SK-N-SH treated with all-trans-retinoic acid at 6 μM for 48 hours (cell line): ENCODE measurements at regions not wholly inside any gene's neighbourhood (a gene's known extent, or its start where the extent isn't known, plus 50 kb on each side); places are given as distances from the start of the nearest gene placed in this dataset.

ENCODE experiments used
- ATAC-seq: fragments of 200-7000 bp; cut with Tn5 transposase; 3 replicates; pipeline ENCODE4 v1.9.1; 2020; ENCODE audit warnings: mild to moderate bottlenecking, moderate library complexity
- CREB5 ChIP-seq: fragments of 250-450 bp; sonication (Bioruptor Pico); IDR thresholded peaks from 2 replicates; pipeline ENCODE4 v1.5.1; 2020; ENCODE audit warnings: low read depth, mild to moderate bottlenecking, moderate library complexity
- CSDC2 ChIP-seq: fragments of 250-450 bp; sonication (Bioruptor Pico); IDR thresholded peaks from 2 replicates; pipeline ENCODE4 v1.5.0; 2020; ENCODE audit warnings: mild to moderate bottlenecking, moderate library complexity
- ESRRG ChIP-seq: fragments of 250-450 bp; sonication (Bioruptor Pico); IDR thresholded peaks from 2 replicates; pipeline ENCODE4 v1.6.1; 2021; ENCODE audit warnings: mild to moderate bottlenecking
- GLIS3 ChIP-seq: fragments of 250-450 bp; sonication (Bioruptor Pico); IDR thresholded peaks from 2 replicates; pipeline ENCODE4 v1.5.0; 2020; ENCODE audit warnings: mild to moderate bottlenecking, moderate library complexity
- ISL1 ChIP-seq: fragments of 250-450 bp; sonication (Bioruptor Pico); IDR thresholded peaks from 2 replicates; pipeline ENCODE4 v2.1.2; 2022; ENCODE audit warnings: mild to moderate bottlenecking, moderate library complexity
- PPARA ChIP-seq: fragments of 250-450 bp; sonication (Bioruptor Pico); IDR thresholded peaks from 2 replicates; pipeline ENCODE4 v1.5.0; 2020; ENCODE audit warnings: mild to moderate bottlenecking, borderline replicate concordance
- RARB ChIP-seq: fragments of 250-450 bp; sonication (Bioruptor Pico); IDR thresholded peaks from 2 replicates; pipeline ENCODE4 v1.8.0; 2021; ENCODE audit warnings: mild to moderate bottlenecking, moderate library complexity
- SNAI2 ChIP-seq: fragments of 250-450 bp; sonication (Bioruptor Pico); IDR thresholded peaks from 2 replicates; pipeline ENCODE4 v1.5.0; 2020; ENCODE audit warnings: mild to moderate bottlenecking, moderate library complexity
- TCF4 ChIP-seq: fragments of 250-450 bp; sonication (Bioruptor Pico); IDR thresholded peaks from 2 replicates; pipeline ENCODE4 v1.8.0; 2021; ENCODE audit warnings: mild to moderate bottlenecking, moderate library complexity, borderline replicate concordance
- TSHZ2 ChIP-seq: fragments of 250-450 bp; sonication (Bioruptor Pico); IDR thresholded peaks from 2 replicates; pipeline ENCODE4 v1.5.0; 2020; ENCODE audit warnings: mild to moderate bottlenecking, moderate library complexity
- ZC3H10 ChIP-seq: fragments of 250-450 bp; sonication (Bioruptor Pico); IDR thresholded peaks from 2 replicates; pipeline ENCODE4 v1.5.1; 2021; ENCODE audit warnings: mild to moderate bottlenecking, moderate library complexity
- ZFP3 ChIP-seq: fragments of 250-450 bp; sonication (Bioruptor Pico); IDR thresholded peaks from 2 replicates; pipeline ENCODE4 v1.5.0; 2020; ENCODE audit warnings: mild to moderate bottlenecking, moderate library complexity
- ZFP30 ChIP-seq: fragments of 450-650 bp; formaldehyde crosslinking; IDR thresholded peaks from 2 replicates; pipeline ENCODE4 v1.5.0; 2022; ENCODE audit warnings: mild to moderate bottlenecking, moderate library complexity
- ZNF70 ChIP-seq: fragments of 450-650 bp; formaldehyde crosslinking; IDR thresholded peaks from 2 replicates; pipeline ENCODE4 v1.5.0; 2020; ENCODE audit warnings: mild to moderate bottlenecking, moderate library complexity
- ZNF8 ChIP-seq: fragments of 450-650 bp; formaldehyde crosslinking; IDR thresholded peaks from 2 replicates; pipeline ENCODE4 v1.5.0; 2020; ENCODE audit warnings: mild to moderate bottlenecking, moderate library complexity
- TF ChIP-seq, protein P1 (sequence below): fragments of 250-450 bp; sonication (Bioruptor Pico); IDR thresholded peaks from 2 replicates; pipeline ENCODE4 v1.5.1; 2021; ENCODE audit warnings: mild to moderate bottlenecking, moderate library complexity
- TF ChIP-seq, protein P2 (sequence below): fragments of 250-450 bp; sonication (Bioruptor Pico); IDR thresholded peaks from 2 replicates; pipeline ENCODE4 v1.8.0; 2021; ENCODE audit warnings: low read depth, mild to moderate bottlenecking, moderate library complexity, borderline replicate concordance

DNA sequence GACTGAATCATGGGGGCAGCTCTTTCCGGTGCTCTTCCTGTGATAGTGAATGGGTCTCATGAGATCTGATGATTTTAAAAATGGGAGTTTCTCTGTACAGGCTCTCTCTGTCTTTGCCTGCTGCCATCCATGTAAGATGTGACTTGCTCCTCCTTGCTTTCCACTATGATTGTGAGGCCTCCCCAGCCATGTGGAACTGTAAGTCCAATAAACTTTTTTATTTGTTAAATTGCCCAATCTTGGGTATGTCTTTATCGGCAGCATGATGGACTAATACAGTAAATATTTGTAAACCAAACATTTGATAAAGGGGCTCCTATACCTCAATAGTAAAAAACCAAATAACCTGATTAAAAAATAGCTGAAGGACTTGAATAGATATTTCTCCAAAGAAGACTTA is 77.3 kb downstream of the INSIG2 start:
- no peak for ATAC-seq
- no peak for TF ChIP-seq GLIS3
- TF ChIP-seq ZC3H10 (CRISPR knock-in tag): no peak
- TF ChIP-seq CREB5 (CRISPR knock-in tag): no peak
- no peak for TF ChIP-seq ISL1 (CRISPR knock-in tag)
- TF ChIP-seq, protein P1, sequence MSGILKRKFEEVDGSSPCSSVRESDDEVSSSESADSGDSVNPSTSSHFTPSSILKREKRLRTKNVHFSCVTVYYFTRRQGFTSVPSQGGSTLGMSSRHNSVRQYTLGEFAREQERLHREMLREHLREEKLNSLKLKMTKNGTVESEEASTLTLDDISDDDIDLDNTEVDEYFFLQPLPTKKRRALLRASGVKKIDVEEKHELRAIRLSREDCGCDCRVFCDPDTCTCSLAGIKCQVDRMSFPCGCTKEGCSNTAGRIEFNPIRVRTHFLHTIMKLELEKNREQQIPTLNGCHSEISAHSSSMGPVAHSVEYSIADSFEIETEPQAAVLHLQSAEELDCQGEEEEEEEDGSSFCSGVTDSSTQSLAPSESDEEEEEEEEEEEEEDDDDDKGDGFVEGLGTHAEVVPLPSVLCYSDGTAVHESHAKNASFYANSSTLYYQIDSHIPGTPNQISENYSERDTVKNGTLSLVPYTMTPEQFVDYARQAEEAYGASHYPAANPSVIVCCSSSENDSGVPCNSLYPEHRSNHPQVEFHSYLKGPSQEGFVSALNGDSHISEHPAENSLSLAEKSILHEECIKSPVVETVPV: no peak
- TF ChIP-seq RARB: no peak
- TF ChIP-seq ZFP3 (CRISPR knock-in tag): no peak
- no peak for TF ChIP-seq ZNF70 (CRISPR knock-in tag)
- TF ChIP-seq, protein P2, sequence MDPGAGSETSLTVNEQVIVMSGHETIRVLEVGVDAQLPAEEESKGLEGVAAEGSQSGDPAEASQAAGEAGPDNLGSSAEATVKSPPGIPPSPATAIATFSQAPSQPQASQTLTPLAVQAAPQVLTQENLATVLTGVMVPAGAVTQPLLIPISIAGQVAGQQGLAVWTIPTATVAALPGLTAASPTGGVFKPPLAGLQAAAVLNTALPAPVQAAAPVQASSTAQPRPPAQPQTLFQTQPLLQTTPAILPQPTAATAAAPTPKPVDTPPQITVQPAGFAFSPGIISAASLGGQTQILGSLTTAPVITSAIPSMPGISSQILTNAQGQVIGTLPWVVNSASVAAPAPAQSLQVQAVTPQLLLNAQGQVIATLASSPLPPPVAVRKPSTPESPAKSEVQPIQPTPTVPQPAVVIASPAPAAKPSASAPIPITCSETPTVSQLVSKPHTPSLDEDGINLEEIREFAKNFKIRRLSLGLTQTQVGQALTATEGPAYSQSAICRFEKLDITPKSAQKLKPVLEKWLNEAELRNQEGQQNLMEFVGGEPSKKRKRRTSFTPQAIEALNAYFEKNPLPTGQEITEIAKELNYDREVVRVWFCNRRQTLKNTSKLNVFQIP: no peak
- TF ChIP-seq ESRRG (CRISPR knock-in tag): no peak
- no peak for TF ChIP-seq TCF4 (CRISPR knock-in tag)
- no peak for TF ChIP-seq TSHZ2
- TF ChIP-seq ZNF8 (CRISPR knock-in tag): no peak
- TF ChIP-seq CSDC2: no peak
- no peak for TF ChIP-seq ZFP30 (CRISPR knock-in tag)
- TF ChIP-seq SNAI2: no peak
- no peak for TF ChIP-seq PPARA
